OCI-LY1 (cell line): ENCODE measurements at regions not wholly inside any gene's neighbourhood (a gene's known extent, or its start where the extent isn't known, plus 50 kb on each side); places are given as distances from the start of the nearest gene placed in this dataset.

Experiments
- CTCF ChIP-seq: fragments of 200-600 bp; sonication (generic), shearing (Covaris generic); IDR thresholded peaks from 2 replicates; pipeline ENCODE4 v1.5.1; 2017; ENCODE audit warnings: mild to moderate bottlenecking, antibody characterized with exemption, low read length, moderate library complexity, mixed read lengths
- EZH2 ChIP-seq: fragments of 200-600 bp; sonication (generic), shearing (Covaris generic); IDR thresholded peaks from 2 replicates; pipeline ENCODE4 v1.8.0; 2017; ENCODE audit warnings: borderline replicate concordance, mixed run types, mild to moderate bottlenecking, antibody characterized with exemption, low read length, moderate library complexity, mixed read lengths

GRCh38 chr11:27777033-27777432 lies 76.8 kb upstream of the BDNF start:
- no peak for TF ChIP-seq CTCF
- no peak for TF ChIP-seq EZH2
